H1 (cell line): ENCODE measurements at regions not wholly inside any gene's neighbourhood (a gene's known extent, or its start where the extent isn't known, plus 50 kb on each side); places are given as distances from the start of the nearest gene placed in this dataset.

ENCODE experiments used
- CTCF ChIA-PET: fragments of 300-600 bp; sonication (Branson Sonifier 250); formaldehyde crosslinking; loops from one replicate; lab custom pipeline; 2021; ENCODE audit not compliant: partially characterized antibody; lab: Charles Lee
- POLR2A ChIA-PET: fragments of 300-600 bp; sonication (Branson Sonifier 250); formaldehyde crosslinking; loops from one replicate; lab custom pipeline; 2021; ENCODE audit warnings: inconsistent platforms; ENCODE audit not compliant: partially characterized antibody; lab: Charles Lee
- DNase-seq, 2 experiments: peaks; one replicate each; pipeline versions ENCODE4 v3.0.0 to v3.0.0-alpha.2; 2010 to 2022; ENCODE audit warnings: low spot score in 2 of 2, low read depth in 1 of 2, mixed read lengths in 1 of 2
- FAIRE-seq: peaks from 2 replicates; lab custom pipeline; 2011; peaks lifted over from hg19 to GRCh38; lab: Jason Lieb, UNC
- H2AFZ ChIP-seq: 2 replicates; pipeline ENCODE4 v1.8.1; 2012; ENCODE audit warnings: low read length, inconsistent platforms
- H2AK5ac ChIP-seq: 2 replicates; pipeline ENCODE4 v1.6.1; 2013; ENCODE audit warnings: low read depth, low read length
- H2BK120ac ChIP-seq: replicated peaks from 2 replicates; pipeline ENCODE3; 2013; ENCODE audit warnings: low read depth, low read length, inconsistent platforms
- H2BK12ac ChIP-seq: 2 replicates; pipeline ENCODE4 v1.6.1; 2013; ENCODE audit warnings: low read depth, low read length
- H2BK15ac ChIP-seq: 2 replicates; pipeline ENCODE4 v1.6.1; 2013; ENCODE audit warnings: low read length
- H2BK20ac ChIP-seq: 2 replicates; pipeline ENCODE4 v1.6.1; 2013; ENCODE audit warnings: low read length
- H2BK5ac ChIP-seq: 2 replicates; pipeline ENCODE4 v1.6.1; 2013; ENCODE audit warnings: low read depth, low read length
- H3K14ac ChIP-seq: 2 replicates; pipeline ENCODE4 v1.6.1; 2013; ENCODE audit warnings: inconsistent platforms; ENCODE audit not compliant: insufficient read length
- H3K18ac ChIP-seq: 2 replicates; pipeline ENCODE4 v1.6.1; 2013; ENCODE audit warnings: low read length; ENCODE audit errors: extremely low read depth
- H3K23ac ChIP-seq: 2 replicates; pipeline ENCODE4 v1.6.1; 2013; ENCODE audit warnings: inconsistent platforms; ENCODE audit not compliant: insufficient read length
- H3K23me2 ChIP-seq: 2 replicates; pipeline ENCODE4 v1.6.1; 2013; ENCODE audit warnings: low read depth, low read length
- H3K27ac ChIP-seq: 2 replicates; pipeline ENCODE4 v1.6.1; 2011; ENCODE audit warnings: low read depth, low read length, inconsistent platforms
- H3K27me3 ChIP-seq, 4 experiments: replicated peaks in 1 of 4; 1 replicate in 1 of 4; 2 replicates in 3 of 4; pipeline versions ENCODE4 v1.6.1 to v1.8.1; 2011 to 2013; ENCODE audit warnings: low read length in 3 of 4, mild to moderate bottlenecking in 3 of 4, inconsistent platforms in 2 of 4, mixed read lengths in 2 of 4, moderate library complexity in 1 of 4; ENCODE audit not compliant: control insufficient read depth in 3 of 4, insufficient read depth in 3 of 4; ENCODE audit errors: extremely low read depth in 1 of 4
- H3K36me3 ChIP-seq, 4 experiments: 2 replicates each; pipeline versions ENCODE4 v1.6.1 to v1.8.1; 2011 to 2013; ENCODE audit warnings: mild to moderate bottlenecking in 4 of 4, low read length in 3 of 4, moderate library complexity in 2 of 4, control low read depth in 1 of 4, inconsistent platforms in 1 of 4; ENCODE audit not compliant: insufficient read depth in 4 of 4, control insufficient read depth in 2 of 4
- H3K4ac ChIP-seq: replicated peaks from 2 replicates; pipeline ENCODE3; 2013; ENCODE audit warnings: low read length, low read depth, mixed read lengths, inconsistent platforms; ENCODE audit not compliant: insufficient read length
- H3K4me1 ChIP-seq, 4 experiments: replicated peaks in 1 of 4; 1 replicate in 1 of 4; 2 replicates in 3 of 4; pipeline versions ENCODE4 v1.6.1 to v1.8.1; 2011 to 2013; ENCODE audit warnings: low read length in 3 of 4, inconsistent platforms in 2 of 4, mixed read lengths in 1 of 4; ENCODE audit not compliant: insufficient read depth in 4 of 4, control insufficient read depth in 3 of 4
- H3K4me2 ChIP-seq, 2 experiments: 2 replicates each; pipeline versions ENCODE4 v1.6.1 to v1.8.1; 2011 to 2013; ENCODE audit warnings: low read depth in 2 of 2, low read length in 2 of 2, control low read depth in 1 of 2, inconsistent platforms in 1 of 2, mild to moderate bottlenecking in 1 of 2; ENCODE audit not compliant: insufficient read depth in 1 of 2
- H3K4me3 ChIP-seq, 4 experiments: fragments of 200-600, 300-600 bp in 1 of 4; sonication (generic), shearing (Covaris generic), sonication (Bioruptor Twin) in 1 of 4; 2 replicates each; pipeline versions ENCODE4 v1.5.1 to v1.8.1; 2011 to 2016; ENCODE audit warnings: low read length in 4 of 4, low read depth in 3 of 4, control low read depth in 2 of 4, inconsistent platforms in 2 of 4, mild to moderate bottlenecking in 2 of 4, mixed read lengths in 1 of 4, moderate library complexity in 1 of 4; ENCODE audit not compliant: insufficient read depth in 2 of 4; ENCODE audit errors: extremely low read depth in 1 of 4
- H3K56ac ChIP-seq: replicated peaks from 2 replicates; pipeline ENCODE3; 2013; ENCODE audit warnings: low read depth, mild to moderate bottlenecking, mixed read lengths, low read length, inconsistent platforms; ENCODE audit not compliant: insufficient read length
- H3K79me1 ChIP-seq: 2 replicates; pipeline ENCODE4 v1.6.1; 2013; ENCODE audit warnings: low read depth, low read length, control low read depth
- H3K79me2 ChIP-seq, 2 experiments: 2 replicates each; pipeline versions ENCODE4 v1.6.1 to v1.8.1; 2012 to 2013; ENCODE audit warnings: low read length in 2 of 2, mild to moderate bottlenecking in 2 of 2, inconsistent platforms in 1 of 2; ENCODE audit not compliant: insufficient read depth in 2 of 2, control insufficient read depth in 1 of 2
- H3K9ac ChIP-seq, 4 experiments: replicated peaks in 1 of 4; 1 replicate in 1 of 4; 2 replicates in 3 of 4; pipeline versions ENCODE4 v1.6.1 to v1.8.1; 2011 to 2013; ENCODE audit warnings: low read depth in 3 of 4, low read length in 3 of 4, control low read depth in 2 of 4, mild to moderate bottlenecking in 2 of 4, moderate library complexity in 2 of 4, inconsistent platforms in 1 of 4; ENCODE audit errors: extremely low read depth in 1 of 4
- H3K9me3 ChIP-seq, 2 experiments: 2 replicates each; pipeline versions ENCODE4 v1.6.1 to v1.8.1; 2012 to 2013; ENCODE audit warnings: mild to moderate bottlenecking in 2 of 2, moderate library complexity in 2 of 2, control low read depth in 1 of 2, inconsistent platforms in 1 of 2, low read depth in 1 of 2, low read length in 1 of 2, mixed read lengths in 1 of 2; ENCODE audit not compliant: insufficient read depth in 2 of 2
- H4K20me1 ChIP-seq, 2 experiments: replicated peaks in 1 of 2; 2 replicates each; pipeline versions ENCODE3 to v1.8.1; 2011 to 2013; ENCODE audit warnings: inconsistent platforms in 2 of 2, low read length in 2 of 2, mild to moderate bottlenecking in 1 of 2; ENCODE audit not compliant: insufficient read depth in 2 of 2, control insufficient read depth in 1 of 2
- H4K5ac ChIP-seq: 2 replicates; pipeline ENCODE4 v1.6.1; 2013; ENCODE audit warnings: low read length, low read depth, mixed read lengths, inconsistent platforms; ENCODE audit not compliant: insufficient read length
- H4K8ac ChIP-seq: 2 replicates; pipeline ENCODE4 v1.8.0; 2013; ENCODE audit warnings: mild to moderate bottlenecking, moderate library complexity, low read length, inconsistent platforms; ENCODE audit not compliant: insufficient read depth; ENCODE audit errors: extremely low read depth
- H4K91ac ChIP-seq: replicated peaks from 2 replicates; pipeline ENCODE3; 2013; ENCODE audit warnings: low read length, mixed read lengths, inconsistent platforms; ENCODE audit not compliant: insufficient read length
- ASH2L ChIP-seq: fragments of 200-600, 300-600 bp; sonication (generic); IDR thresholded peaks from one replicate; pipeline ENCODE4 v1.7.1; 2017; ENCODE audit warnings: low read length
- CTBP2 ChIP-seq: IDR thresholded peaks from 2 replicates; pipeline ENCODE4 v1.7.0; 2011; ENCODE audit warnings: borderline replicate concordance, mild to moderate bottlenecking, moderate library complexity, mixed read lengths, low read length; ENCODE audit not compliant: insufficient read depth, insufficient read length
- FOSL1 ChIP-seq: IDR thresholded peaks from 2 replicates; pipeline ENCODE4 v1.6.1; 2011; ENCODE audit warnings: mild to moderate bottlenecking, low read depth, low read length, moderate library complexity; ENCODE audit not compliant: insufficient read depth
- JUN ChIP-seq: IDR thresholded peaks from 2 replicates; pipeline ENCODE4 v1.6.1; 2011; ENCODE audit warnings: low read depth, mild to moderate bottlenecking, improper control_type of control experiment, low read length
- KDM4A ChIP-seq: IDR thresholded peaks from one replicate; pipeline ENCODE4 v1.7.1; 2012; ENCODE audit warnings: low read depth, mild to moderate bottlenecking, moderate library complexity, low read length, inconsistent platforms; ENCODE audit not compliant: severe bottlenecking
- RNF2 ChIP-seq: fragments of 200-900, 300-1000 bp; sonication (generic); IDR thresholded peaks from 2 replicates; pipeline ENCODE4 v1.7.1; 2016; ENCODE audit warnings: borderline replicate concordance, low read depth, mild to moderate bottlenecking, antibody characterized with exemption, low read length; ENCODE audit not compliant: poor library complexity, severe bottlenecking; ENCODE audit errors: missing control alignments
- SAP30 ChIP-seq: fragments of 300-600 bp; sonication (generic); IDR thresholded peaks from 2 replicates; pipeline ENCODE4 v1.7.1; 2012; ENCODE audit warnings: low read length, moderate library complexity, mild to moderate bottlenecking, inconsistent platforms; ENCODE audit not compliant: insufficient read depth, insufficient replicate concordance
- SIN3A ChIP-seq, 2 experiments: IDR thresholded peaks in 1 of 2; conservative IDR thresholded peaks in 1 of 2; 2 replicates each; pipeline ENCODE4 v1.6.1; 2011 to 2012; ENCODE audit warnings: low read length in 2 of 2, improper control_type of control experiment in 1 of 2, low read depth in 1 of 2, mild to moderate bottlenecking in 1 of 2
- SIX5 ChIP-seq: IDR thresholded peaks from 2 replicates; pipeline ENCODE4 v1.6.1; 2011; ENCODE audit warnings: mild to moderate bottlenecking, low read depth, low read length
- SP1 ChIP-seq: IDR thresholded peaks from 2 replicates; pipeline ENCODE4 v1.6.1; 2011; ENCODE audit warnings: low read depth, low read length
- SRF ChIP-seq: IDR thresholded peaks from 2 replicates; pipeline ENCODE4 v1.6.1; 2011; ENCODE audit warnings: mild to moderate bottlenecking, low read depth, low read length, moderate library complexity
- TEAD4 ChIP-seq: IDR thresholded peaks from 2 replicates; pipeline ENCODE4 v1.6.1; 2012; ENCODE audit warnings: low read depth, low read length, inconsistent platforms, mixed read lengths
- YY1 ChIP-seq: IDR thresholded peaks from 2 replicates; pipeline ENCODE4 v1.6.1; 2011; ENCODE audit warnings: low read depth, mild to moderate bottlenecking, low read length
- WGBS, 2 experiments: shearing (Covaris generic) in 1 of 2; methylation state at CpG; one replicate each; pipeline versions ENCODE4 v1.1.6 to v1.1.7; 2013 to 2015; ENCODE audit warnings: low lambda C conversion rate in 2 of 2, mixed read lengths in 2 of 2, inconsistent platforms in 1 of 2, low coverage in 1 of 2, missing lambda C conversion rate in 1 of 2; ENCODE audit not compliant: insufficient replicate concordance in 2 of 2, insufficient coverage in 1 of 2, insufficient read length in 1 of 2; ENCODE audit errors: extremely low coverage in 1 of 2, missing lambda C conversion rate in 1 of 2; 5-methylcytosine and 5-hydroxymethylcytosine counted together
- TF ChIP-seq, protein P1 (sequence below): IDR thresholded peaks from 2 replicates; pipeline ENCODE4 v1.6.1; 2012; ENCODE audit warnings: inconsistent platforms

- Histone ChIP-seq H3K4ac (no peak overlapping the region), H3K9me3 (peaks cover 0 to 3% of the 10 kb centered on the region in 2 experiments; a peak in 1 of 4 replicates), H3K56ac (no peak overlapping the region), H4K20me1 (no peaks in the 10 kb centered on the region), H2BK12ac (no peak overlapping the region), H3K79me1 (no peaks in the 10 kb centered on the region), H3K27ac (no peak overlapping the region), H4K91ac (no peak overlapping the region), H2BK20ac (no peak overlapping the region), H3K9ac (no peak overlapping the region), H3K14ac (no peak overlapping the region), H3K23ac (no peak overlapping the region), H3K23me2 (no peaks in the 10 kb centered on the region), H3K18ac (no peak overlapping the region), H3K4me1 (peaks cover 0 to 2% (median 0%) of the 10 kb centered on the region in 4 experiments; a peak in 1 of 7 replicates), H2AFZ (no peak overlapping the region), H2BK15ac (no peak overlapping the region), H3K79me2 (no peaks in the 10 kb centered on the region), H3K27me3 (no peaks in the 10 kb centered on the region), H3K4me2 (no peak overlapping the region), H2AK5ac (no peak overlapping the region), H3K36me3 (no peaks in the 10 kb centered on the region), H2BK5ac (no peak overlapping the region), H2BK120ac (no peak overlapping the region), H4K5ac (no peak overlapping the region), H4K8ac (no peak overlapping the region), H3K4me3 (no peak overlapping the region)
- 93% methylated on average over 3 of the region's 3 CpGs; no CpG with 5 or more reads in 1 of the 2 experiments for WGBS, 2 experiments
- TF ChIP-seq KDM4A (no peak), RNF2 (no peak), FOSL1 (no peak), YY1 (no peak), SIN3A (conservative IDR thresholded peaks at IDR 0.05 in 1 of 2, IDR thresholded peaks at IDR 0.05 in 1 of 2; ENCODE audit: low read depth in 1 of 2, low read length in 2 of 2) (no peak), SIX5 (no peak), SRF (no peak), TEAD4 (no peak), SP1 (no peak), ASH2L (no peak), JUN (no peak), CTBP2 (no peak), SAP30 (no peak)
- TF ChIP-seq, protein P1, sequence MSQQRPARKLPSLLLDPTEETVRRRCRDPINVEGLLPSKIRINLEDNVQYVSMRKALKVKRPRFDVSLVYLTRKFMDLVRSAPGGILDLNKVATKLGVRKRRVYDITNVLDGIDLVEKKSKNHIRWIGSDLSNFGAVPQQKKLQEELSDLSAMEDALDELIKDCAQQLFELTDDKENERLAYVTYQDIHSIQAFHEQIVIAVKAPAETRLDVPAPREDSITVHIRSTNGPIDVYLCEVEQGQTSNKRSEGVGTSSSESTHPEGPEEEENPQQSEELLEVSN = no peak
- POLR2A ChIA-PET = no interaction called here
- DNase-seq (no peak), FAIRE-seq (no peak)
- CTCF ChIA-PET = interaction anchor here (0.6 to 4.7 kb wide), 6 partner anchors 13 to 469 kb away, joined by 3 to 59 read pairs (median 4); no protein-coding TSS in a partner anchor
Observed at GRCh38 chr11:32290783-32291182, 144.6 kb downstream of the WT1 start.
